SJSA1 (cell line): ENCODE measurements at regions not wholly inside any gene's neighbourhood (a gene's known extent, or its start where the extent isn't known, plus 50 kb on each side); places are given as distances from the start of the nearest gene placed in this dataset.

Source experiments
- DNase-seq, 2 experiments: peaks; one replicate each; pipeline ENCODE4 v3.0.0-alpha.2; 2015 to 2020; ENCODE audit warnings: low spot score in 2 of 2, low read depth in 1 of 2
- H3K27ac ChIP-seq: fragments of 250-450 bp; sonication (Bioruptor Pico); 2 replicates; pipeline ENCODE4 v1.5.1; 2020; ENCODE audit warnings: mild to moderate bottlenecking, moderate library complexity
- H3K27me3 ChIP-seq: fragments of 250-450 bp; sonication (Bioruptor Pico); replicated peaks from 2 replicates; pipeline ENCODE4 v1.5.1; 2020; ENCODE audit warnings: mild to moderate bottlenecking, moderate library complexity
- H3K36me3 ChIP-seq: fragments of 250-450 bp; sonication (Bioruptor Pico); 2 replicates; pipeline ENCODE4 v1.5.1; 2020; ENCODE audit warnings: mild to moderate bottlenecking
- H3K4me1 ChIP-seq: fragments of 250-450 bp; sonication (Bioruptor Pico); replicated peaks from 2 replicates; pipeline ENCODE4 v1.6.1; 2021; ENCODE audit warnings: mild to moderate bottlenecking
- H3K4me3 ChIP-seq: fragments of 250-450 bp; sonication (Bioruptor Pico); 2 replicates; pipeline ENCODE4 v1.5.1; 2020; ENCODE audit warnings: mild to moderate bottlenecking
- H3K9me3 ChIP-seq: fragments of 250-450 bp; sonication (Bioruptor Pico); replicated peaks from 2 replicates; pipeline ENCODE4 v1.5.1; 2020; ENCODE audit warnings: mild to moderate bottlenecking

DNA sequence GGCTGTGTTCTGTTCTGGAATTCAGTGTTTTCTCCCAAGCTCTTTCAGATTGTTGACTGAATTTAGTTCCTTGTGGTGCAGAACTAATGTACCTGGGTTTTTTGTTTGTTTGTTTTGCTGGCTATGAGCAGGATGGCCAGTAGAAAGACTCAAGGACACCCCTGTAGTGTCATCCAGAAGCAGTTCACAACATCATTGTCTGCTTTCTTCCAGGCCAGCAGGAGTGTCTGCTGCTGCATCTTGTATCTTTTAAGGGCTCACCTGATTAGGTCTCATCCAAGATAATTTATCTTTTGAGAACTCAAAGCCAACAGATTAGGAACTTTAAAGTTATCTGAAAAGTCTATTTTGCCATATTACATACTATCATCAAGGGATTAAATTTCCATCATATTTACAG, 318.5 kb upstream of the MC4R start:
- no peaks in the 10 kb centered on the region for H3K27me3 ChIP-seq
- no peak for DNase-seq
- H3K4me3 ChIP-seq: no peak overlapping the region
- no peaks in the 10 kb centered on the region for H3K9me3 ChIP-seq
- H3K36me3 ChIP-seq: no peaks in the 10 kb centered on the region
- no peaks in the 10 kb centered on the region for H3K4me1 ChIP-seq
- no peak overlapping the region for H3K27ac ChIP-seq

DNA sequence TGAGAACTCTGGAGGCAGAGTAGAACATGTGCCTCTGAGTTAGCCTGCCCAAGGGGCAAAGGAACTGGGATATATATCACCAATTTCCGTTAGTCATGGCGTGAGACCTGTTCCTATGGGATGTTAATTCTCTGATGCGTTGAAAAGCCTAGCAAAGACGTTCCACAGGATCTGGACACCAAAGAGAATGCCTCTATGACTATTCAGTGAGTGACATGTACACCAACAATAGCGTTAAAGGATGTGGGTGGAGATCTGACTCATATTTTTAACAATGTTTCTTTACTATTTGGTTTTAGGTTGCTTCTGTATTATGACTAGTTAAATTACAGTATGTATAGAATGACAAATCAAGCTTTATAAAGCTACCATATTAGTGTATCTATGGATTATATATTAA, 320.9 kb upstream of the MC4R start:
- Histone ChIP-seq H3K4me1 (no peaks in the 10 kb centered on the region), H3K27me3 (no peaks in the 10 kb centered on the region), H3K27ac (no peak overlapping the region), H3K4me3 (no peak overlapping the region), H3K9me3 (no peaks in the 10 kb centered on the region), H3K36me3 (no peaks in the 10 kb centered on the region)
- DNase-seq: no peak

DNA sequence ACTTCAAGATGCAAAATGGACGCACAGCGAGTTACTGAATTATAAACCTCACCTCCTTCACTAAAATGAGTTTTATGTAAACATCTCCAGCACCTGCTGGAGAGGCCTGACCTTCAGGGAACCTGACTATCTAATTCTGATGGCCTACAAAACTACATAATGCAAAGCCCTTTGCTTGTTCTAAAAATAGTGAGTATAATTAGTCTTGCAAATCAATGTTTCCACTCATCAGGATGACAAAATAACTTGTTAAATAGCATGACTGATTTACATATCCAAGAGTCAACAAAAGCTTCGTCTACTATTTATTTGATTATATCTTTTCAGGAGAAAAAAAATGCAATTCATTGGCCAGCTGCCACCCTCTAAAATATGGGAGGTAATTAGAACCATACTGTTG, 326.3 kb upstream of the MC4R start:
- Histone ChIP-seq H3K9me3 (no peaks in the 10 kb centered on the region), H3K27me3 (no peaks in the 10 kb centered on the region), H3K4me3 (no peak overlapping the region), H3K27ac (no peak overlapping the region), H3K36me3 (no peaks in the 10 kb centered on the region), H3K4me1 (no peaks in the 10 kb centered on the region)
- DNase-seq: no peak

DNA sequence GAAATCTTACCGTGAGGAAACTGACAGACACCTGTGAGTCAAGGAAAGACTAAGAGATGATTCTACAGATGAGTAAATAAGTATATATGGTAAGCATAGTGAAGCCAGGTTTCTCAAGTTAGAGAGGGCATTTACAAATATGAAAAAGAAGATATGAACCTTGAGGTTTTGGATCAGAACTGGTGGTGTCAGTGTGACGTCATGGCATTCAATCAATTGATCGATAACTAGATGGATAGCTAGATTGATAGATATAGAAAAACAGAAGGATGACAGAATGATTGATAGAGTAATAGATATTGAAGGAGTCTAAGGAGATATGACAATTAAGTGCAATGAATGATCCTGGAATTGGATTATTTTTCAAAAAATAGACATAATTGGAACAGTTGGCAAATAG, 350.2 kb upstream of the MC4R start:
- H3K27ac ChIP-seq: no peak overlapping the region
- DNase-seq: no peak

DNA sequence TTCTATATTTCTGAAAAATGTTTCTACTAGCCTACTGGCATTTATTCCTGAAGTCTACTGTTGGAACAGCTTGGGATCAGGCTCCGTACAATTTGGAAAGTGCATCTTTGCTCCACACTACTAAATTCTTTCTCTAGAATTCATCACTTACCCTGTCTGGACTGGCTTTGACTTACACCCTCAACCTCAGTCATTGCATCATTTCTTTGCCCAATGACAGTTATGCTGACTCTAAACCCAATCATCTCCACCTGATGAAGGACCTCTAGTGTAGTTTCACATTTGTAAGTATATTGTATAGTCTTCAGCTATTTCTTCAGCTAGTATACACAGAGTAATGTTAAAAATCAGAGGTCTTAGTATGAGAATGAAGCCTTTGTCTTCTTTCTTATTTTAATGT, 359.6 kb upstream of the MC4R start:
- Histone ChIP-seq H3K4me1 (no peaks in the 10 kb centered on the region), H3K36me3 (no peaks in the 10 kb centered on the region), H3K9me3 (no peaks in the 10 kb centered on the region), H3K27me3 (no peaks in the 10 kb centered on the region), H3K4me3 (no peak overlapping the region), H3K27ac (no peak overlapping the region)
- no peak for DNase-seq

More for the DNA sequence above, 350.2 kb upstream of the MC4R start:
- Histone ChIP-seq H3K4me1 (no peaks in the 10 kb centered on the region), H3K9me3 (no peaks in the 10 kb centered on the region), H3K4me3 (no peak overlapping the region), H3K27me3 (no peaks in the 10 kb centered on the region), H3K36me3 (no peaks in the 10 kb centered on the region)

DNA sequence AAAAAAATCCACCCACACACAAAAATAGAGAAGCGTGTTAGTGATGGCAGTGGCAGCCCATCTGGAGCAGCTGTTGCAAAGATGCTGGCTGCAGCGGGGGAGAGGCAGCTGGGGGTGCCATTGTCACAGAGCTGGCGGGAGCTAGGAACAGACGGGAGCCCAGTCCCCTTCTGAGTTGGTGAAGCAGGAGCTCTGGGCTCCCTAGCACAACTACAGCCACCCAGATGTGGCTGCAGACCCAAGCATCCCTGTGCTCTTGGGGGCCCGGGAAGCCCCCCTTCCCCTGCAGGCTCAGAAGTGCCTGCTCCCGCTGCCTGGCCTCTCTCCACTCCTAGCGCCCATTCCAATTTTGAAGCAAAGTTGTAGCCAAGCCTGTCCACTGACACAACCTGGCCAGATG, 366.6 kb upstream of the MC4R start:
- DNase-seq: no peak
- no peaks in the 10 kb centered on the region for H3K9me3 ChIP-seq
- no peaks in the 10 kb centered on the region for H3K36me3 ChIP-seq
- H3K4me1 ChIP-seq: no peaks in the 10 kb centered on the region
- H3K4me3 ChIP-seq: no peak overlapping the region
- no peaks in the 10 kb centered on the region for H3K27me3 ChIP-seq
- no peak overlapping the region for H3K27ac ChIP-seq

DNA sequence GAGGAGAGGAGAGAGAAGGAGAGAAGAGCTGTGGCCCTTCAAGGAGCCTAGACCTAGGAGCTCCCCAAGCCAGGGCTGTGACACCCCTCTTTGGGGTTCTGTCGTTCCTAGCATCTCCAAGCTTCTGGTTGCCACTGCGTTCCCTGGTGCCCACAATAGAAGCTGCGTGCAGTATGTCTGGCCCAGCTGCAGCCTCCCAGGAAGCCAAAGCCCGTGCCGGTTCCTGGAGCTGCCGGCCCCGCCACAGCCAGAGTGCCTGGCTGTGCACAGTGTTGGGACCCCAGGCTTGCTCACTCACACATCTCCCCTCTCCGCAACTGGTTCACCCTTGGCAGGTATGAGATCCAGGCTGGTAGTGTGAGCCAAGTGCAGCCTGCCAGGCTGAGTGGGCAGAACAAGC, 367.7 kb upstream of the MC4R start:
- H3K4me1 ChIP-seq: no peaks in the 10 kb centered on the region
- DNase-seq: no peak
- no peaks in the 10 kb centered on the region for H3K9me3 ChIP-seq
- no peak overlapping the region for H3K4me3 ChIP-seq
- no peaks in the 10 kb centered on the region for H3K36me3 ChIP-seq
- no peaks in the 10 kb centered on the region for H3K27me3 ChIP-seq
- no peak overlapping the region for H3K27ac ChIP-seq

DNA sequence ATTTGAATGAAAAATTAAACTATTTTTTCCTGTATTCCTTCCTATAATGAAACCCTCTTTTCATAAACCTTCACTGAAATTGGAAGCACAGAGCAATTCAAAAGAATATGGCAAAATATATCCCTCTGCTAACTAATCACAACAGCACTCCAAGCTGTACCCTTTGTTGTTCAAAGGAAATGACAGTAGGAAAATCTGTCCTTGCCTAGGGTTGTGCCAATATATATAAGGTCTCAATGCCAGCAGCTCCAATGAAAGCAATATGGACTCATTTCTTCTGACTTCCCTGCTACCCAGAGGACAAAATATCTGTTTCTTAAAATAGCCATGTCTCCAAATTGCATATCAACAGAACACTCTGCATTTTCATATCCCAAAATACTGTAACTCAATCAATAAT, 373.9 kb upstream of the MC4R start:
- Histone ChIP-seq H3K27me3 (0 out of 2 replicates have a peak, but pooled peaks cover 2% of the 10 kb centered on the region), H3K27ac (no peak overlapping the region), H3K9me3 (no peaks in the 10 kb centered on the region), H3K4me1 (no peaks in the 10 kb centered on the region), H3K4me3 (no peak overlapping the region), H3K36me3 (no peaks in the 10 kb centered on the region)
- no peak for DNase-seq

DNA sequence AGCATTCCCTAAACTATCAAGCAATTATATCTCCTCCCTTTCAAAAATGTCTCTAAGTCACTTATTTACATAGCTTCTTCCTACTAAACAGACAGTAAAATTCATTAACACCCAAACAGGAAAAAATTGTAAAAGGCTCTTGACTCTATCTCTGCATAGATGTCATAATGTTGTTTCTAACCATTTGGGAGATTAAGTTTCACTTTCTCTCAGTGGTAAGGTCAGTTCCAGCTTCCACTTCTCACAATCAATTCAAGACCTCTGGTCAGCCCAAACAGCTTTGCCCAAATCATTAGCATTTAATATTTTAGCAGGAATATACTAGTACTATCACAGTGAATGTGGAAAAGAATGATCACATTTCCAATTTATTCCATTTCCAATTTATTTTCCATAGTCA, 374.3 kb upstream of the MC4R start:
- no peaks in the 10 kb centered on the region for H3K9me3 ChIP-seq
- H3K4me3 ChIP-seq: no peak overlapping the region
- no peak overlapping the region for H3K27ac ChIP-seq
- H3K4me1 ChIP-seq: no peaks in the 10 kb centered on the region
- 0 out of 2 replicates have a peak, but pooled peaks cover 2% of the 10 kb centered on the region for H3K27me3 ChIP-seq
- H3K36me3 ChIP-seq: no peaks in the 10 kb centered on the region
- no peak for DNase-seq

DNA sequence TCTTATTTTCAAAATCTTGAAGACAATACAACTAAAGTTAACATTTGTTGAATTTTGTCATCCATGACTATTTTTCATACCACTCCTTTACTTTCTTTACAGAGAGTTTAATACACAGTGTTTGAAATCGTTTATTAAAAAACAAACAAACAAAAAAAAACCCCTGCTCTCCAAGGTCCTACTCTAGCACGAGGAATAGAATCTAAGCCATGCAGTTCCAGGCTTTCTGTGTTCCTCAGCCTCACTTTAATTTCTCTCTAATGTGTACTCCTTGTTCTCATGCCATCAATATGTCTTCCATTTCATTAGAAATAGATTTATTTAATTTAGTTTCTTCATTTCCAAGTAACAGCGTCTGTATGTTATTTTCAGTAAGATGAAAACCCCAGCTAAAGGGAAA, 381.2 kb upstream of the MC4R start:
- DNase-seq: no peak
- Histone ChIP-seq H3K4me1 (no peaks in the 10 kb centered on the region), H3K27ac (no peak overlapping the region), H3K27me3 (no peaks in the 10 kb centered on the region), H3K4me3 (no peak overlapping the region), H3K9me3 (no peaks in the 10 kb centered on the region), H3K36me3 (no peaks in the 10 kb centered on the region)

DNA sequence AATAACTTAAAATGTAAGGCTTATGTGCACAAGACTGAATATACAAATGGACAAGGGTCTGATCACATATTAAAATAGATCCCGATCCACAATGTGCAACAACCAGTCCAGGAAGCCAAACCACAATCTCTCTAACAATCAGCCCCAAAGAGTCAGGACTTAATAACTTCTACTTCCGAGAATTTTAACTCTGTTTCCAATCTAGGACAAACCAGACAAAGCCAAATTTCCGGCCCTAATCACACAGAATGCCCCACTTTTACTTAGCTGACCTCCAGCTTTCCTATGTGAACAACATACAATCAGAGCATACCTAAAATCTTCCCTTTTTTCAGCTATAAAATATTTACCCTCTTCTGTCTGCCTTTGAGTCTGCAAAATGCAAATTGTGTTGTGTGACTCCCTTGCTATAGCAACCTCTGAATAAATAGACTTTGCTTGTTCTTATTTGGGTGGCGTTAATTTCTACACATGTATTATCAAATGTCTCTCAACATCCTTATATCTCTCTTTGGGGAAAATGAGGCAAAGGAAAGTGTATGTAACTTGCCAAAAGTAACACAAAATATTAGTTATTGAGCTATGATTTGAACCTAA, 381.9 kb upstream of the MC4R start:
- no peak overlapping the region for H3K4me3 ChIP-seq
- no peaks in the 10 kb centered on the region for H3K4me1 ChIP-seq
- H3K36me3 ChIP-seq: no peaks in the 10 kb centered on the region
- H3K27ac ChIP-seq: no peak overlapping the region
- H3K9me3 ChIP-seq: no peaks in the 10 kb centered on the region
- DNase-seq: no peak
- H3K27me3 ChIP-seq: no peaks in the 10 kb centered on the region

DNA sequence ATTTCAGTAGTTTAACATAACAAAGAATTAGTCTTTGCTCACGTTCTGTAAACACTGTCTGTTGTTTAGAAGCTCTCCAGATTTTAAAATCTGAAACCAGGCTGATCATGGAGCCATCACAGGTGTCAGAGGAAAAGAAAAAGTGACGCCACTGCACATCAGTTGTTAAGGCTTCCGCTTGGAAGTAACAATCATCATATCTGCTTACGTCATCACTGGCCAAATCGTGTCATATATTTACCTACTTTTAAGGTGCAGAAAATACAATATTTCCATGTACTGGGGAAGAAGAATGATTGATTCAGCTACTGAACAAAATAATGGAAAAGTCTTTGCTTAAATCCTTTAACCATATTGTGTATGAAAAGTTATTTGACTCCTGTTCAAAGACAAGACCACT, 382.6 kb upstream of the MC4R start:
- Histone ChIP-seq H3K27me3 (no peaks in the 10 kb centered on the region), H3K9me3 (no peaks in the 10 kb centered on the region), H3K4me1 (no peaks in the 10 kb centered on the region), H3K27ac (no peak overlapping the region), H3K4me3 (no peak overlapping the region), H3K36me3 (no peaks in the 10 kb centered on the region)
- DNase-seq: no peak

DNA sequence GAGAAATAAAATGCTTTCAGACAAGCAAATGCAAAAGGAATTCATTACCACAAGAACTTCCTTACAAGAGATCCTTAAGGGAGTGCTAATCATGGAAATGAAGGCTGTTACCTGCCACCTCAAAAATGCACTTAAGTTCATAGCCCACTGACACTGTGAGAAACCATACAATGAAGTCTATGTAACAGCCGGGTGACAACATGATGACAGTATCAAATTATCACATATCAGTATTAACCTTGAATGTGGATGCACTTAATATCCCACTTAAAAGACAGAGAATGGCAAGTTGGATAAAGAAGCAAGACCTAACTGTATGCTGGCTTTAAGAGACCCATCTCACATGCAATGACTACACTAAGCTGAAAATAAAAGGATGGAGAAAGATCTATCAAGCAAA, 403.4 kb upstream of the MC4R start:
- Histone ChIP-seq H3K27ac (no peak overlapping the region), H3K4me3 (no peak overlapping the region), H3K4me1 (no peaks in the 10 kb centered on the region), H3K27me3 (no peaks in the 10 kb centered on the region), H3K9me3 (no peaks in the 10 kb centered on the region), H3K36me3 (no peaks in the 10 kb centered on the region)
- DNase-seq: no peak

DNA sequence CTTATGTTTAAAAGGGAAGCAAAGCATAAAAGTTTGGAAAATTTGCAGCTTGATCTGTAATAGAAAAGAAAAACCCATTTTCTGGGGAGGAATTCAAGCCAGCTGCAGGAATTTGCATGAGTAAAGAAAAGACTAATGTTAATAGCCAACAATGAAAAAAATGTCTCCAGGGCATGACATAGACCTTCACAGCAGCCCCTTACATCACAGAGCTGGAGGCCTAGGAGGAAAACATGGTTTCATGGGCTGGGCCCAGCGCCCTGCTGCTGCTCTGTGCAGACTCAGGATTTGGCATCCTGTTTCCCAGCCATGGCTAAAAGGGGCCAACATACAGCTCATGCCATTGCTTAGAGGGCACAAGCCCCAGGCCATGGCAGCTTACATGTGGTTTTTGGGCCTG, 411.6 kb upstream of the MC4R start:
- DNase-seq: no peak
- H3K27me3 ChIP-seq: no peaks in the 10 kb centered on the region
- H3K4me3 ChIP-seq: no peak overlapping the region
- H3K9me3 ChIP-seq: no peaks in the 10 kb centered on the region
- H3K36me3 ChIP-seq: no peaks in the 10 kb centered on the region
- no peaks in the 10 kb centered on the region for H3K4me1 ChIP-seq
- no peak overlapping the region for H3K27ac ChIP-seq

DNA sequence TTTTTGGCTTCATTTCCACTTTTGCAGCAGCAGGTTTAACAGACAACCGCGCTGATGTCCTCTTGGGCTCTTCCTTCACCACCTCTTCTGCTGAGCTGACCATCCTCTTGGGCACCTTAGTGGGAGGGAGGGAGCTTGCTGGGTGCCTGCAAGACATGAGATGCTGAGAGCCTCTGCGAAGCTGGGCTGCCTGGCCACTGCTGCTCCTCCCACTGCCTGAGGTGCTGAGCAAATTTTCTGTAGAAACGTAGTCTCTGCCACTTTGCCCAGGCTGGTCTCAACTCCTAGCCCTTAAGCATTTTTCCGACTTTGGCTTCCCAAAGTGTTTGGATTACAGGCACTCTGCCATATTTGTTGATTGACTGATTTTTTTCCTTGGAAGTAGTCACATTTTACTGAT, 422.2 kb upstream of the MC4R start:
- Histone ChIP-seq H3K36me3 (no peaks in the 10 kb centered on the region), H3K9me3 (no peaks in the 10 kb centered on the region), H3K27ac (no peak overlapping the region), H3K4me3 (no peak overlapping the region), H3K4me1 (no peaks in the 10 kb centered on the region), H3K27me3 (no peaks in the 10 kb centered on the region)
- no peak for DNase-seq
